Lung (tissue), 11 donors: ENCODE measurements at regions not wholly inside any gene's neighbourhood (a gene's known extent, or its start where the extent isn't known, plus 50 kb on each side); places are given as distances from the start of the nearest gene placed in this dataset.
A peak's percentile ranks its signal among the peaks of the same experiment; 100 is the strongest.

Experiments
- ATAC-seq: fragments of 200-7000 bp; cut with Tn5 transposase; one replicate; pipeline ENCODE4 v1.9.1; 2020; ENCODE audit warnings: moderate number of reproducible peaks; ENCODE audit not compliant: insufficient read depth, low FRiP score
- DNase-seq, 3 donors: peaks; one replicate each; pipeline ENCODE4 v3.0.0-alpha.2; 2013 to 2017
- H3K27ac ChIP-seq, 2 donors: one replicate each; pipeline ENCODE4 v1.5.1; 2013; ENCODE audit warnings: mild to moderate bottlenecking in 2 of 2, moderate library complexity in 2 of 2, control low read depth in 1 of 2, inconsistent platforms in 1 of 2, low read depth in 1 of 2, low read length in 1 of 2
- H3K27me3 ChIP-seq, 3 donors: one replicate each; pipeline ENCODE4 v1.5.1; 2013; ENCODE audit warnings: low read length in 2 of 3; ENCODE audit not compliant: control insufficient read depth in 3 of 3, insufficient read depth in 3 of 3
- H3K36me3 ChIP-seq, 4 donors: one replicate each; pipeline ENCODE4 v1.5.1; 2013; ENCODE audit warnings: low read length in 4 of 4, mild to moderate bottlenecking in 1 of 4, moderate library complexity in 1 of 4; ENCODE audit not compliant: control insufficient read depth in 4 of 4, insufficient read depth in 4 of 4
- H3K4me1 ChIP-seq, 5 donors: one replicate each; pipeline ENCODE4 v1.5.1; 2013; ENCODE audit warnings: low read length in 5 of 5, mild to moderate bottlenecking in 2 of 5, moderate library complexity in 1 of 5; ENCODE audit not compliant: control insufficient read depth in 5 of 5, insufficient read depth in 5 of 5
- H3K4me3 ChIP-seq: one replicate; pipeline ENCODE4 v1.5.1; 2013; ENCODE audit warnings: mild to moderate bottlenecking, control low read depth, moderate library complexity
- H3K9ac ChIP-seq, 2 donors: one replicate each; pipeline ENCODE4 v1.5.1; 2013; ENCODE audit warnings: low read length in 2 of 2, control low read depth in 1 of 2; ENCODE audit not compliant: insufficient read depth in 1 of 2
- H3K9me3 ChIP-seq, 4 donors: one replicate each; pipeline ENCODE4 v1.5.1; 2013; ENCODE audit warnings: low read length in 3 of 4, mild to moderate bottlenecking in 1 of 4, moderate library complexity in 1 of 4; ENCODE audit not compliant: control insufficient read depth in 4 of 4, insufficient read depth in 3 of 4
- CTCF ChIP-seq: IDR thresholded peaks from 2 replicates; pipeline ENCODE4 v1.5.1; 2012; ENCODE audit warnings: mild to moderate bottlenecking; ENCODE audit errors: control extremely low read depth, extremely low read depth
- WGBS, 2 donors: extraction: QIAGEN DNeasy Blood & Tissue Kit; methylation state at CpG; one replicate each; pipeline ENCODE4 v1.1.7; 2013; 5-methylcytosine and 5-hydroxymethylcytosine counted together
- donor health status: control.
- donor health status: control.
- donor health status: Bipolar disorder and iron deficiency.
- donor health status: healthy.
- donor health status: DM: yes; HTN: yes; CAD: no.

- no peak for TF ChIP-seq CTCF
- H3K36me3 ChIP-seq, result no peaks in the 10 kb centered on the region
- H3K4me3 ChIP-seq, result no peak overlapping the region
- WGBS, 2 donors, result 78 to 88% methylated on average over 2 of the region's 2 CpGs
- H3K27ac ChIP-seq, result no peak overlapping the region
- ATAC-seq (no peak), DNase-seq (no peak)
- H3K4me1 ChIP-seq, result no peaks in the 10 kb centered on the region
- no peaks in the 10 kb centered on the region for H3K9me3 ChIP-seq
- no peak overlapping the region for H3K9ac ChIP-seq
- H3K27me3 ChIP-seq, result no peaks in the 10 kb centered on the region
Observed at GRCh38 chr1:172738389-172738788, 79.5 kb downstream of the FASLG start.

- no peak overlapping the region for H3K27ac ChIP-seq
- DNase-seq (peak in 2 of 3 donors; percentile 38 to 61), ATAC-seq (no peak)
- no peaks in the 10 kb centered on the region for H3K27me3 ChIP-seq
- no peak overlapping the region for H3K9ac ChIP-seq
- H3K9me3 ChIP-seq, result no peaks in the 10 kb centered on the region
- peak; percentile 54 for TF ChIP-seq CTCF
- 22 to 28% methylated on average over 8 of the region's 8 CpGs for WGBS, 2 donors
- H3K36me3 ChIP-seq, result no peaks in the 10 kb centered on the region
- peaks cover 0 to 13% (median 0%) of the 10 kb centered on the region in 5 donors for H3K4me1 ChIP-seq
- no peak overlapping the region for H3K4me3 ChIP-seq
Observed at GRCh38 chr1:172742599-172743500, 83.9 kb downstream of the FASLG start.

- Histone ChIP-seq H3K9me3 (no peaks in the 10 kb centered on the region), H3K27me3 (no peaks in the 10 kb centered on the region), H3K9ac (no peak overlapping the region), H3K27ac (no peak overlapping the region), H3K4me1 (peaks cover 0 to 13% (median 0%) of the 10 kb centered on the region in 5 donors), H3K4me3 (no peak overlapping the region), H3K36me3 (no peaks in the 10 kb centered on the region)
- WGBS, 2 donors, result 19 to 21% methylated on average over 2 of the region's 2 CpGs
- peak; percentile 69 for TF ChIP-seq CTCF
- ATAC-seq (peak; percentile 71), DNase-seq (peak; percentile 51 to 94 (median 89))
Observed at GRCh38 chr1:172745014-172745413, 86.1 kb downstream of the FASLG start.
